ENCODE measurements at regions not wholly inside any gene's neighbourhood (a gene's known extent, or its start where the extent isn't known, plus 50 kb on each side); places are given as distances from the start of the nearest gene placed in this dataset.
"Not testable (repeated sequence)": the region's sequence is repeated elsewhere in the genome, so short reads cannot be mapped to it uniquely, and the experiment has no call there.

DNA sequence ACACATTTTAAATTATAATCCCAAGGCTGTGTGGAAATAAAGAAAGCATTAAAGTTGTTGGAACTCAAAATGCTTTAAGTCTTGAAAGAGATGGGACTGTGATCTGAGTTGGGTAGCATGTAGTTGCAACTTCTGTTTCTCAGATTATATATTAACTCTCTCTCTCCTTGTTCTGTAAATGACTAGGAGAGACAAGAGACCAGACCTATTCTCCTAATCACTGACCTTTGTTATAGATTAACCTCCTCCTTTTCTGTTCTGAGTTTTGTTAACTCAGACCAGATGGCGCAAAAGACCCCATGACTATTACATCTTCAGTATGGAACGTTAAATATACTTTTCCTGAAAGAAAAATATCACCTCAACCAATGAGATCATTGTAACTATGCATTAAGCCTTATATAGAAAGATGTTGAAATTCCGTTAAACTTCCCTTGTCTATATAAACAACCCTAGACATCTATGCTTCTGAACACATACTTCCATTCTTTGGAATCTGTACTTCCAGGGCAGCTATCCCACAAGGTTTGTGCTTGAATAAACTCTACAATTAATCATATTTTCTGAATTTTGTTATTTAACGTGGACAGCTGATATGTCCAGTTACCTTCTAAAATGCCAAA lies 143.5 kb upstream of the TRIM24 start:
- TF ChIP-seq, protein P1, sequence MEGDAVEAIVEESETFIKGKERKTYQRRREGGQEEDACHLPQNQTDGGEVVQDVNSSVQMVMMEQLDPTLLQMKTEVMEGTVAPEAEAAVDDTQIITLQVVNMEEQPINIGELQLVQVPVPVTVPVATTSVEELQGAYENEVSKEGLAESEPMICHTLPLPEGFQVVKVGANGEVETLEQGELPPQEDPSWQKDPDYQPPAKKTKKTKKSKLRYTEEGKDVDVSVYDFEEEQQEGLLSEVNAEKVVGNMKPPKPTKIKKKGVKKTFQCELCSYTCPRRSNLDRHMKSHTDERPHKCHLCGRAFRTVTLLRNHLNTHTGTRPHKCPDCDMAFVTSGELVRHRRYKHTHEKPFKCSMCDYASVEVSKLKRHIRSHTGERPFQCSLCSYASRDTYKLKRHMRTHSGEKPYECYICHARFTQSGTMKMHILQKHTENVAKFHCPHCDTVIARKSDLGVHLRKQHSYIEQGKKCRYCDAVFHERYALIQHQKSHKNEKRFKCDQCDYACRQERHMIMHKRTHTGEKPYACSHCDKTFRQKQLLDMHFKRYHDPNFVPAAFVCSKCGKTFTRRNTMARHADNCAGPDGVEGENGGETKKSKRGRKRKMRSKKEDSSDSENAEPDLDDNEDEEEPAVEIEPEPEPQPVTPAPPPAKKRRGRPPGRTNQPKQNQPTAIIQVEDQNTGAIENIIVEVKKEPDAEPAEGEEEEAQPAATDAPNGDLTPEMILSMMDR (IDR thresholded peaks at IDR 0.05; ENCODE audit: insufficient read depth, low read length): no peak
- no peak overlapping the region for H3K4me3 ChIP-seq (ENCODE audit: low read depth, low read length)
- no peak for DNase-seq (ENCODE audit: low read depth)

DNA sequence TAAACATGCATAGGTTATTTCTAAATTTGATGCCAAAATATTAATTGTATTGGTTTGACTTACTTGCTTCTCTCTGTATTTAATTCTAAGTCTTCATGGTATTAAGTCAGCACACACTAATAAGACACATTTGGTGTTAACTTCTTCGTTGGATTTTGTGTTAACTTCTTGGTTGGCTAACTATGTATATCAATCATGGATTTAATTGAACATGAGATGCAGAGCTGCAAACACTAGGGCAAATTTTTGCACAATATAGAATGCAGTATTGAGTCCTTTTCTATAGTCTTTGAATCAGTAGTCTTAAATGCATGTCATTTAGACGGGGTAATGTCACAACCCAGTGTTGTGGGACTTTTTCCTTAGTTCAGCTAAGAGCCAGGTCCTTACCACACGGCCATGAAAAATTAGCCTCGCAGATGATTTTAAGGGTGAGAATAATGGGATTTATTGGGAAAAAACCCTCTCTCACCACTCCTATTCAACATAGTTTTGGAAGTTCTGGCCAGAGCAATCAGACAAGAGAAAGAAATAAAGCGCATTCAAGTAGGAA lies 142.9 kb upstream of the TRIM24 start:
- TF ChIP-seq, protein P1 (IDR thresholded peaks at IDR 0.05; ENCODE audit: insufficient read depth, low read length): no peak
- no peak for DNase-seq (ENCODE audit: low read depth)
- no peak overlapping the region for H3K4me3 ChIP-seq (ENCODE audit: low read depth, low read length)

DNA sequence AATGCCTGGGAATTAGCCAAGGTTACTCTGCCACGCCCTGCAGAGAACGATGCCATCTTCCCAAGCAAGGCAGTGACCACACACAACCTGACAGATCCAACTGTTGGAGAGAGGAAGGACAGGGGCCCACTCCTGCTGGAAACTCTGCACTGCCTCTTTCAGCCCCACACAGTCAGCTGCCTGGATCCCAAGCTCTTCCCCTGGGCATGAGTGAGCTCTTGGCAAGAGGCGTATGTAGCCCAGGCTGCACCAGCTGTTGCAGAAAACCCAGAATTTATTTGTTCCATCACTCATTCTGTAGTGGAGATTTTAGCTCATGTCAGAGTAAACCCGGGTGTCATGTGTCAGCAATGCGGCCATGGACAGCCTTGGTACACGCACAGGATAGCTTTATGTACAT lies 135.1 kb upstream of the TRIM24 start:
- TF ChIP-seq, protein P1 (IDR thresholded peaks at IDR 0.05; ENCODE audit: insufficient read depth, low read length): no peak
- H3K4me3 ChIP-seq (ENCODE audit: low read depth, low read length): no peak overlapping the region
- DNase-seq (ENCODE audit: low read depth): no peak

DNA sequence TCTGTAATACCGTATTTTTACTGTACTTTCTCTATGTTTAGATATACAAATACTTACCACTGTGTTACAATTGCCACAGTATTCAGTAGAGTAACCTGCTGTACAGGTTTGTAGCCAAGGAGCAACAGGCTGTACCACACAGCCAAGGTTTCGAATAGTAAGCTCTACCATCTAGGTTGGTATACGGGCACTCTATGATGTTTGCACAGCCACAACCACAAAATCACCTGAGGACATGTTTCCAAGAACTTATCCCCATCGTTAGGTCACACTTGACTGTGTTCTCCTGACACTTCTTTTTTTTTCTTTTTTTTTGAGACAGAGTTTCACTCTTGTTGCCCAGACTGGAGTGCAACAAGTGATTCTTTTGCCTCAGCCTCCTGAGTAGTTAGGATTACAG lies 134.6 kb upstream of the TRIM24 start:
- TF ChIP-seq, protein P1 (IDR thresholded peaks at IDR 0.05; ENCODE audit: insufficient read depth, low read length): no peak
- DNase-seq (ENCODE audit: low read depth): no peak
- H3K4me3 ChIP-seq (ENCODE audit: low read depth, low read length): no peak overlapping the region

DNA sequence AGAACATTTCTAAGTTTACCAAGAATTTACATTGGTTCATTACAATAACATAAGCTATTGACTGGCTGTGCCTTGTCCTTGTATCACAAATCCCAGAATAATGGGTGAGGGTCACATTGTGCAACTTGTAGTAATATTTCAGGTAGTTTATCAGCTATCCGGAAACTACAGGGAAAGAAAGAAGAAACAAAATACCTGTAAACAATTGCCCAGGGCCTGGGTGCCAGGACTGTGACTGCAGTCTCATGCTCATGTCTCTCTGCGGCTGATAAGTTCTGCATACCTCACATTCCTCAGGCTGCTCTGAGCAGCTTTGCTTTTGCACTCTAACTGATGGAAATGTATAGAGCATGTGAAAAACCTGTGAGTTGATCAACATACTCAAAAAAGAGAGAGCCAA lies 131.8 kb upstream of the TRIM24 start:
- no peak for DNase-seq (ENCODE audit: low read depth)
- H3K4me3 ChIP-seq (ENCODE audit: low read depth, low read length): no peak overlapping the region
- TF ChIP-seq, protein P1 (IDR thresholded peaks at IDR 0.05; ENCODE audit: insufficient read depth, low read length): no peak

DNA sequence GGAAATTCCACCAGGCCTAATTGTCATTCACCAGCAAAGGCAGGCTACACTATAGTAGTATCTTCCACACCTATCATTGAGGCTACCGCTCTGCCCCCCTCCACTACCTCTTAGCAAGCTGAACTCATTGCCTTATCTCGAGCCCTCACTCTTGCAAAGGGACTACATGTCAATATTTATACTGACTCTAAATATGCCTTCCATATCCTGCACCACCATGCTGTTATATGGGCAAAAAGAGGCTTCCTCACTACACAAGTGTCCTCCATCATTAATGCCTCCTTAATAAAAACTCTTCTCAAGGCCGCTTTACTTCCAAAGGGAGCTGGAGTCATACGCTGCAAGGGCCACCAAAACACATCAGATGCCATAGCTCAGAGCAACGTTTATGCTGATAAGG lies 127.2 kb upstream of the TRIM24 start:
- DNase-seq (ENCODE audit: low read depth); H3K4me3 ChIP-seq (ENCODE audit: low read depth, low read length): not testable (repeated sequence)

DNA sequence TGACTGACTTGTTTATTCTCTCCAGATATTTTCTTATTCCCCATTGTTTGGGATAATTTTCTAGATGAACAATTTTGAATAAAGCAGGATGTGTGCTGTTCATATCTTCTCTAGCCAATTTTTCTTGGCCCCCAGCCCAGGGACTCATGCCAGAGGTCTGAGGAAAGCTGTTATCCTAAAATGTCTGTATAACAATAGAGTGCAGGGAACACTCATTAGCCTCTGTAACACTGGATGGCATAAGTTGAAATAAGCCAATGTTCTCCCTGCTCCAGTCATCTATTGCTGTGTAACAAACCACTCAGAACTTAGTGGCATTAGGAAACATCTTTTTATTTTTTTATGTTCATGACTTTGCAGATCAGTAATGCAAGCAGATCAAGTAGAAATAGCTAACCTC lies 121.7 kb upstream of the TRIM24 start:
- no peak overlapping the region for H3K4me3 ChIP-seq (ENCODE audit: low read depth, low read length)
- TF ChIP-seq, protein P1 (IDR thresholded peaks at IDR 0.05; ENCODE audit: insufficient read depth, low read length): no peak
- peak; percentile 25 for DNase-seq (ENCODE audit: low read depth)

DNA sequence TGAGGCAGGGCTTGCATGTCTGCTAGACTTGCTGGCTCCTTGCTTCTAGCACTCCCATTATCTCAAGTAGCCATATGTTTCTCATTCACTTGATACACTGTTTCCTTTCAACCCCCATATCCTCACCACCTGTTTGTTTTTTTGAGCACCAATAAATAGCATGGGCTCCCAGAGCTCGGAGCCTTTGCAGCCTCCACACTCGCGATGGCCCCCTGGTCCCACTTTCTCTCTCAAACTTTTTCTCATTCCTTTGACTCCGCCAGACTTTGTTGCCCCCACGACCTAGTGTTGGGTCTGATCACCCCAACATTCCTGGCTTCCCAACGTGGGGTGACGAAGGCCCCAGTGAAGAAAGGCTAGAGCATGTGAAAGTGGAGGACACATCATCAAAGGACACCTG lies 120.8 kb upstream of the TRIM24 start:
- not testable (repeated sequence) for DNase-seq (ENCODE audit: low read depth); H3K4me3 ChIP-seq (ENCODE audit: low read depth, low read length)
